Neural progenitor cell (in vitro differentiated cells): ENCODE measurements at regions not wholly inside any gene's neighbourhood (a gene's known extent, or its start where the extent isn't known, plus 50 kb on each side); places are given as distances from the start of the nearest gene placed in this dataset.

Experiments
- DNase-seq: peaks from one replicate; pipeline ENCODE4 v3.0.0-alpha.2; 2016; ENCODE audit warnings: low spot score
- H2AFZ ChIP-seq: fragments of 200-600 bp; sonication (generic); replicated peaks from 2 replicates; pipeline ENCODE4 v1.6.1; 2016; ENCODE audit warnings: antibody characterized with exemption
- H3F3A ChIP-seq: fragments of 200-600 bp; sonication (generic); 2 replicates; pipeline ENCODE4 v1.6.1; 2016; ENCODE audit warnings: antibody characterized with exemption, low read depth
- H3K27ac ChIP-seq: fragments of 200-600 bp; sonication (generic); 2 replicates; pipeline ENCODE4 v1.5.1; 2016; ENCODE audit warnings: mild to moderate bottlenecking
- H3K27me3 ChIP-seq: fragments of 200-600 bp; sonication (generic); 2 replicates; pipeline ENCODE4 v1.6.1; 2016; ENCODE audit warnings: mild to moderate bottlenecking, moderate library complexity
- H3K36me3 ChIP-seq: fragments of 200-600 bp; sonication (generic); 2 replicates; pipeline ENCODE4 v1.5.1; 2016
- H3K4me1 ChIP-seq: fragments of 200-600 bp; sonication (generic); 2 replicates; pipeline ENCODE4 v1.6.1; 2016; ENCODE audit warnings: mixed run types
- H3K4me2 ChIP-seq: fragments of 200-600 bp; sonication (generic); 2 replicates; pipeline ENCODE4 v1.6.1; 2016
- H3K4me3 ChIP-seq: fragments of 200-600 bp; sonication (generic); 2 replicates; pipeline ENCODE4 v1.5.1; 2016
- H3K79me2 ChIP-seq: fragments of 200-600 bp; sonication (generic); 2 replicates; pipeline ENCODE4 v1.6.1; 2016; ENCODE audit warnings: low read depth
- H3K9ac ChIP-seq: fragments of 200-600 bp; sonication (generic); 2 replicates; pipeline ENCODE4 v1.6.1; 2016
- H3K9me3 ChIP-seq: fragments of 200-600 bp; sonication (generic); 2 replicates; pipeline ENCODE4 v1.5.1; 2016; ENCODE audit warnings: low read depth
- H4K20me1 ChIP-seq: fragments of 200-600 bp; sonication (generic); 2 replicates; pipeline ENCODE4 v1.6.1; 2016; ENCODE audit warnings: low read depth
- H3K27ac Mint-ChIP-seq: 3 replicates; pipeline ENCODE4 v1.8.0; 2021; ENCODE audit warnings: mixed read lengths
- H3K27me3 Mint-ChIP-seq: 2 replicates; pipeline ENCODE4 v1.8.0; 2022; ENCODE audit warnings: low read depth, mild to moderate bottlenecking, inconsistent platforms, moderate library complexity, mixed read lengths; ENCODE audit not compliant: insufficient read depth
- H3K36me3 Mint-ChIP-seq: 3 replicates; pipeline ENCODE4 v1.8.0; 2021; ENCODE audit warnings: mixed read lengths
- H3K4me1 Mint-ChIP-seq: 3 replicates; pipeline ENCODE4 v1.8.0; 2021; ENCODE audit warnings: mixed read lengths
- H3K4me3 Mint-ChIP-seq: 3 replicates; pipeline ENCODE4 v1.8.0; 2021; ENCODE audit warnings: mild to moderate bottlenecking, moderate library complexity, mixed read lengths
- H3K9me3 Mint-ChIP-seq: 3 replicates; pipeline ENCODE4 v1.8.0; 2020; ENCODE audit warnings: mixed read lengths
- CTCF ChIP-seq: fragments of 200-600 bp; sonication (generic); IDR thresholded peaks from 2 replicates; pipeline ENCODE4 v1.5.1; 2017; ENCODE audit warnings: antibody characterized with exemption, mild to moderate bottlenecking
- EZH2 ChIP-seq: fragments of 200-600 bp; sonication (generic); IDR thresholded peaks from 2 replicates; pipeline ENCODE4 v1.6.1; 2017; ENCODE audit warnings: antibody characterized with exemption, mild to moderate bottlenecking, moderate library complexity
- EZH2phosphoT487 ChIP-seq: fragments of 200-600 bp; sonication (generic); IDR thresholded peaks from 2 replicates; pipeline ENCODE4 v1.6.1; 2017; ENCODE audit warnings: antibody characterized with exemption

GRCh38 chr18:32823226-32823625 is 50.4 kb upstream of the KLHL14 start:
- Histone ChIP-seq H4K20me1 (no peaks in the 10 kb centered on the region), H3F3A (no peaks in the 10 kb centered on the region), H3K4me3 (no peak overlapping the region), H3K4me2 (no peak overlapping the region), H3K4me1 (no peaks in the 10 kb centered on the region), H3K9ac (no peak overlapping the region), H3K9me3 (no peaks in the 10 kb centered on the region), H3K79me2 (no peaks in the 10 kb centered on the region), H2AFZ (no peak overlapping the region), H3K27ac (no peak overlapping the region), H3K36me3 (no peaks in the 10 kb centered on the region), H3K27me3 (no peaks in the 10 kb centered on the region)
- H3K27me3 Mint-ChIP-seq: peaks cover 2% of the 10 kb centered on the region
- DNase-seq: no peak
- no peak overlapping the region for H3K4me3 Mint-ChIP-seq
- H3K4me1 Mint-ChIP-seq: no peaks in the 10 kb centered on the region
- TF ChIP-seq EZH2phosphoT487 (no peak), EZH2 (no peak), CTCF (no peak)
- no peaks in the 10 kb centered on the region for H3K36me3 Mint-ChIP-seq
- no peaks in the 10 kb centered on the region for H3K9me3 Mint-ChIP-seq
- H3K27ac Mint-ChIP-seq: no peak overlapping the region
